Upper lobe of left lung (tissue), 4 donors: ENCODE measurements at regions not wholly inside any gene's neighbourhood (a gene's known extent, or its start where the extent isn't known, plus 50 kb on each side); places are given as distances from the start of the nearest gene placed in this dataset.

ENCODE experiments used
- CTCF ChIP-seq, 6 experiments: fragments of 450-650 bp in 4 of 6; fragments of 200-600 bp in 2 of 6; sonication (generic) in 2 of 6; IDR thresholded peaks; one replicate each; pipeline ENCODE4 v1.5.1; 2016 to 2019; ENCODE audit warnings: antibody characterized with exemption in 6 of 6
- EP300 ChIP-seq, 4 donors: sonication (generic); formaldehyde crosslinking; IDR thresholded peaks; one replicate each; pipeline ENCODE4 v1.5.1; 2017; ENCODE audit warnings: antibody characterized with exemption in 4 of 4, control low read depth in 2 of 4
- POLR2A ChIP-seq, 4 donors: fragments of 450-650 bp; IDR thresholded peaks; one replicate each; pipeline ENCODE4 v1.5.1; 2016 to 2017; ENCODE audit warnings: antibody characterized with exemption in 4 of 4, mild to moderate bottlenecking in 2 of 4

DNA sequence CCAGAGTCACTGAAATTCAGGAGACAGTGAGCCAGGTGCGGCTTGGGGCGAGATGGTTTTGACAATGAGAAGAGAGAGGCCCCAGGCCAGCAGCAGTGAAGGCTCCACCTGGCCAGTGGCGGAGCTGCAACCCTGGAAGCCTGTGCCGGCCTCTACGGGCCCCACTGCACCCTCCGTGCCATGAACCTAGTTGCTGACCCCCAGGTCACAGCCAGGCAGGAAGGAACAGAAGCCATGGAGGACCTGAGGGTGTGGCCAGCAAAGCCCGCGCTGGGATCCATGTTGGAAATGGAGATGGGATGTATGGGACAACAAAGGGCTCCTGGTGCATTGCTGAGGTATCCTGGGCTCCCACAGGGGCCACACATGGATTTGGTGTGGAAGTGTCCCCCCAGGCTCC is 1528.5 kb downstream of the BRD1 start:
- TF ChIP-seq POLR2A (IDR thresholded peaks at IDR 0.05), result no peak
- TF ChIP-seq CTCF (IDR thresholded peaks at IDR 0.05), result no peak
- no peak for TF ChIP-seq EP300 (IDR thresholded peaks at IDR 0.05)
